GM18505 (cell line): ENCODE measurements at regions not wholly inside any gene's neighbourhood (a gene's known extent, or its start where the extent isn't known, plus 50 kb on each side); places are given as distances from the start of the nearest gene placed in this dataset.

Experiments used
- ATAC-seq: cut with Tn5 transposase; IDR thresholded peaks from one replicate; pipeline ENCODE4 v1.9.1; 2021; ENCODE audit not compliant: unreplicated experiment
- POLR2A ChIP-seq: IDR thresholded peaks from 4 replicates; pipeline ENCODE4 v1.6.1; 2011; ENCODE audit warnings: borderline replicate concordance; ENCODE audit not compliant: insufficient read depth, insufficient read length; ENCODE audit errors: extremely low read depth

DNA sequence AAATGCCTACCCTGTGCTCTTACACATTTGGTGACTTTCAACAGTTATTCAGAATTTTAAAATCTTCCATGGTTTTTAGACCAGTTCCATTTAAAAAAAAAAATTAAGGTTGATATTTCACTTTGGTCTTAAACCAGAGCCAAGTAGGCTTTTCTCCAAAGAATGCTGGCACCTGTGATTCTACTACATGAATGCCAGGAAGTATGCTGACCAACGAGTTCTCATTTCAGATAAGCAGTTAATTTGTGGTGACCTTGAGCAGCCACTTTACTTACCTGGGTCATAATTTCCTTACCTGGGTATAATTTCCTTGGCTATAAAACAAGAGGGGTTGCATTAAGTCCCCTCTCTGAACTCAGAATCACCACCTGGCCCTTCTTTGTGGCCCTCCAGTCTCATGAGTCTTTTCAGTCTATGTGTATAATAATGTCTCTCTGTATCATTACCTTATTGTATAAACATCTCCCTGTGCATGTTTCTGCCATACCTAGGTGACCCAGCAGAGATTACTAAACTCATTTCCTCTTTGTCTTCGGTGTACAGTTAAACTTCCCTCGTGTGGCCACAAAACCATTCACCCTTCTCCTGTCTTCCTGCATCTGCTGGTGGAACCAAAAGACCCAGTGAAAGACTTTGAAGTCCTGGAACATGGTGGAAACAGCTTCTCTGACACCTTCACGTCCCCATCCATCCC lies 139.1 kb upstream of the DPT start:
- no peak for TF ChIP-seq POLR2A
- no peak for ATAC-seq

DNA sequence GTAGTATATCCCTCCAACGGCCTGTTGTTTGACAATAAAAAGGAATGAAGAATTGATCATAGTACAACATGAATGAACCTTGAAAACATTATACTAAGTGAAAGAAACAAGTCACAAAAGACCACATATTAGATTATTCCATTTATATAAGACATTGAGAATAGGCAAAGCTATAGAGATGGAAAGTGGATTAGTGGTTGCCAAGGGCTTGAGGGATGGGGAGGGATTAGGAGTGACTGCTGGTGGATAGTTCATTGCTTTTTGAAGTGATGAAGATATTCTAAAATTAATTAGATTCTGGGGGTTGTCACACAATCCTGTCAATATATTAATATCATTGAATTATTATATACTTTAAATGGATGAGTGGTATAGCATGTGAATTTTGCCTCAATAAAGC lies 142.5 kb upstream of the DPT start:
- TF ChIP-seq POLR2A: no peak
- ATAC-seq: no peak

DNA sequence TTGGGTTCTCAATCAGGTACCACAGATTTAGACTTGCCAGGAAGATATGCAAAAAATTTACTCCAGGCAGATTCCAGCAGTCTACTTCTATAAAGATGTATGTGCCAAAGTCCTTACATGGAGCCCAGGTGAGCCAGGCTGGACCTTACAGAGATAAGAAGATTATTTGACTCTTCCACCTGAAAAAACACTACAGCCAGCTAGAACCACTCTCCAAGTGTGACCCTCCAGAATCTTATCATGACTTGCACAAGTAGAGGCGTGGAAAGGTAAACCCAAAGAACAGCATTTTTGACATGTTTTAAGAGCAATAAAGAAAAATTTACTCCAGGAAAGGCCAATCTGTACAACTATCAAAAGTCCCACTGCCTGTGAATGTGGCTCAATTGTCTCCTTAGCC lies 146.8 kb upstream of the DPT start:
- no peak for TF ChIP-seq POLR2A
- ATAC-seq: no peak

DNA sequence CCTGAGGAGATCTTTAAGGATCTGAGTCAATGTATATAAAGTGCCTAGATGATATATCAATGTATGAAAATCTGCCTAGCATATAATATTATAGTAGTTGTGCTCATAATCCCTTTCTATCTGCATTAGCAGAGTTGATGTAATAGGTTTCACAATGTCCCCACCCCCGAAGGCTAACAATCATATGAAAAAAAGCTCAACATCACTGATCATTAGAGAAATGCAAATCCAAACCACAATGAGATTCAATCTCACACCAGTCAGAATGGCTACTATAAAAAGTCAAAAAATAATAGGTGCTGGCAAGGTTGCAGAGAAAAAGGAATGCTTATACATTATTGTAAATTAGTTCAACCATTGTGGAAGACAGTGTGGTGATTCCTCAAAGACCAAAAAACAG lies 147.8 kb upstream of the DPT start:
- no peak for ATAC-seq
- TF ChIP-seq POLR2A: no peak

DNA sequence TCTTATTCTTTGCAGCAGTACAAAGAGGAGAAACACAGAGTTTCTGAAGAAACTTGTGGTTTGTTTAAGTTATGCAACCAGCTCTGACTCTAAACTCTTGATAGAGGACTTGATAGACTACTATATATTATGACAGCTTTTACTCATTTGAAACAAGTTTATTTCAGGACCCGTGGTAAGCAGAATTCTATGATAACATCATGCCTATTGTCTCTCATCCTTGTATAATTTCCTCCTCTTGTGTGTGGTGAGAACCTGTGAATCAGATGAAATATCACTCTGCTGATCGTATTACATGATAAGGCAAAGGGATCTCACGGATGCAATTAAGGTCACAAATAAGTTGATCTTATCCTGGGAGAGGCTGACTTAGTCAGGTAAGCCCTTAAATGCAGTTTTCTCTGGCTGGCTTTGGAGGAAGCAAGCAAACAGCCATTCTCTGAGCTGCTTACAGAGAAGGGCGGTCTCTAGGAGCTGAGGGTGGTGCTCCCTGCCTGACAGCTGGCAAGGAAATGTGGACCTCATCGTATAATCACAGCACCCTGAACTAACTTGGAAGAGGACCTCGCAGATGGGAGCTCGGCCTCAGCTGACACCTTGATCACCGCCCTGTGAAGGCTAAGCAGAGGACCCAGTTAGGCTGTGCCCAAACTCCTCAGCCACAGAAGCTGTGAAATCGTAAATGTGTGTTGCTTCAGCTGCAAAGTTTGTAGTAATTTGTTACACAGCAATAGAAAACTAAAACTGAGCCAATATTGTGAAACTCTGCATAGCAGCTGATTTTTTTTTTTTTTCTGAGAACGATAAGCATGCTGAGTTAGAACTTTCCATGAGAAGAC lies 151.1 kb upstream of the DPT start:
- ATAC-seq: no peak
- no peak for TF ChIP-seq POLR2A

DNA sequence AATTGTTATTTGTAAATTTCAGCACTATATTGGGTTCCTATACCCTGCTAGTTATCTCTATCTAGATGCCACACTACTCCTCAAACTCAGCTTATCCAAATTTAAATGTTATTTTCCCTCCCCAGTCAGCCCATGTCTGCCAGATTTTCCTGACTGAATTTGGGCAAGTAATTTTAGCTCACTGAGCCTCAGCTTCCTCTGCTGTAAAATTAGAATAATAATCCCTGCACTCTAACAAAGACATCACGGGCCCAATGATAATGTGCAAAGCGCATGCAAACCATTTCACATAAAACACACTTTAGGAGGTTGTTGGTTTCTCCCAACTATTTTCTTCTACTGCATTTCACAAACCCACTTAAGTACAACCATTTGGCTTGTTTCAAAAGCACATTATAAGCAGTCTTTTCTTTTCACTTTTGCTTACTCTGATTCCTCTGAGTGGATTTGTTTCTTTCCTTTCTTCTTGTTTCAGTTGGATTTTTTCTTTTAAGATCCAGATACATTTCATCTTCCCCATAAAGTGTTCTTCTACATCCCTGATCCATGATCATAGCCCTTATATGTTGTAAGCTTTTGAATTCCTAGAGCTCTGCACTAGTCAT lies 152.8 kb upstream of the DPT start:
- no peak for TF ChIP-seq POLR2A
- no peak for ATAC-seq

DNA sequence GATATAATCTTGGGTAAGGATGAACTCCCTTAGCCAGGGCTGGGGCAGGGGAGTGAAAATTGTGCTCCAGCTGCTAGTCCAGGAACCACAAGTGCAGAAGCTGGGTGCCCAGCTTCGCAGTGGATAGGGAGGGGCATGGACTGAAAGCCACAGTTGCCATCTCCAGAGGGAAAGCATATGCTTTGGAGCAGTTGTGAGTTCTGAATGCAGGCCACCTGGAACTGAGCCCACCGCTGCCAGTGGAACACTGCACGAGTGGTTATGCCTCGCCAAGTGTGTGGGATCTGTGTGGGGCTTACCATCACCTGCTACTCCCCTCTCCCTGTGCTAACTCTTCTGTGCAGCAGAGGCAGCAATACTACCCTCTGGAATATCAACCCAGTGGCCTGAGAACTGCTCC lies 158.4 kb upstream of the DPT start:
- no peak for ATAC-seq
- no peak for TF ChIP-seq POLR2A

GRCh38 chr1:168888418-168888817 lies 159.4 kb upstream of the DPT start:
- ATAC-seq: no peak
- no peak for TF ChIP-seq POLR2A

DNA sequence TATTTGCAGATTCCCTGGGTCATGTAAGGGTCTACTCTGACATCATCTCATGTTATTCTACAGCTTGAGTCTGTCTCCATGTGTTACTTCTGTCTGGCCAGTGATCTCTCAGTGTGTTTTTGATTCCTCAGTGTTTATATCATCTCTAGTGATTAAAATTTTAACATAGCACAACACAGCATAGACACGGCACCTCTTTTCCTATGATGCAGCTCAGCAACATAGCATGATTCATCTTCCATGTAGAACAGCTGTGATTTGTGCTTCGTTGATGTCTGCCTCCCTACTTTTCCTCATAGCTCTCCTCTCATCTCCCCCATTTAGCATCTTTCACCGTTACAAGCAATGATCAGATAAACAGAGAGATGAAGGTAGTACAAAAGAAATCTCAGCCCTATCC lies 163.9 kb upstream of the DPT start:
- no peak for ATAC-seq

DNA sequence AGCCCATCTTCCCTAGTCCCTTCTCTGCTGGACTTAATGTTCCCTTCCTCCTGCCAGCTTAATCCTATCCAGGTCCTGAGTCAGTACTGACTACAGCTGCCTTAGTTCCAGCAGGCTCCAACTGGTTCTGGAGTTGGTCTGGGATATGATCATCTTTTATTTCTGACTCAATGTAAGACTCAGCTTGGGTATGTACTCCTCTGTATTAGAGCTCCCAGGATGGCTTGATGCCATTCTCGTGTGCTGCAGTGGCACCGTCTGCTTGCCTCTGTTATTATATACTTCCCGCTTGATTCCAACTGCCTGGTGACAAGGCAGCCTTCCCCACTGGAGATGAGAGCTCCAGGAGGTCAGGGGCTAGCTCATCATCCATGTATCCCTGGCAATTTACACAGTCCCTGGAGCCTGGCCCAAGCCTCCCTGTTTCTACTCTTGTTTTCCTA lies 164.4 kb upstream of the DPT start:
- no peak for ATAC-seq
- TF ChIP-seq POLR2A: no peak

More for the DNA sequence above, 163.9 kb upstream of the DPT start:
- TF ChIP-seq POLR2A: no peak

DNA sequence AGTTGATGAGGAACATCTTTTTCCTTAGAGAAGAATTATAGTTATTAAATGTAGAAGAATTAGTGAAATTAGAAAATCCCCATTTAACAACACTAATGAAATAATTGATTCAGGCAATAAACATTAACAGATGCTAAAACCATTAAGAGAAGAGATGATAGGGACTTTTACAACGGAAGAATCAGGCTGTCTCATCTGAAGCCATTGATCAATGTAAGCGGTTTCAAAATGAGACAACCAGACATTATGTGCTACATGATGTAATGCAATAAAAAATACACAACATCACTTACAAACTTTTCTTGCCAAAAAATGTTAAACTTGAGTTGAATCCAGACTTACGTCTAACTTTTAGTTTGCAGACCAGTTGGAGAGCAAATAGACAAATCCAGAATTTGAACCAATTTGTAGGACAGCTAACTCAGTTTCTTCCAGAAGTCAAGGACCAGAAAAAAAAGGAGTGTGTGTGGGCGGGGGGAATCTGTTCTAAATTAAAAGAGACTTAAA lies 165.4 kb upstream of the DPT start:
- ATAC-seq: no peak
- TF ChIP-seq POLR2A: no peak

GRCh38 chr1:168897249-168897648 lies 168.2 kb upstream of the DPT start:
- ATAC-seq: no peak

DNA sequence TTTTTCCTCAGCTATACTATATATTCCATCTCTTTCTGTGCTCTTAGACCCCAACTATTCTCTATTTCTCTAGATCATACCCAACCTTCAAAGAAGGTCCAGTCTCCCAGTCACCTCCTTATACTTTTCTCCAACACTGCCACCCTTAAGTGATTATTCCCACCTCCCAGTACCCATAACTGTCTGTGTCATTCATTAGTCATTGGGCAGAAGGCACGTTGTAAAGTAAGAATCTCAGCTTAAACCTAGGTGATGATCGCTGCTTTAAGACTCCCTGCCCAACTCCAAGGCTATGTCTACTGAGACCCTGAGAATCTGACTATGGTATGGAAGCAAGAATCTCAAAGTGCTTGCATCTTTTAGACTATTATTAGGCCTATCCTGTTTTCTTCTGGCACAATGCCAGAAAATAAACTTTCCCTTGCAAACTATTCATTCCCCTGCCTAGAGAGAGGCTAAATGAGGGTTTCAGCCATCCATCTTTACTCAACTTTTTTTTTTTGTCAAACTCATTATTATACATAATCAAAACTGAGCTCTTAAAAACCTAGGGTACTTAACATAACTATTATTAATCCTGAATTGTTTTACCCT lies 174.3 kb upstream of the DPT start:
- no peak for ATAC-seq
- TF ChIP-seq POLR2A: no peak

More at GRCh38 chr1:168897249-168897648, 168.2 kb upstream of the DPT start:
- TF ChIP-seq POLR2A: no peak

DNA sequence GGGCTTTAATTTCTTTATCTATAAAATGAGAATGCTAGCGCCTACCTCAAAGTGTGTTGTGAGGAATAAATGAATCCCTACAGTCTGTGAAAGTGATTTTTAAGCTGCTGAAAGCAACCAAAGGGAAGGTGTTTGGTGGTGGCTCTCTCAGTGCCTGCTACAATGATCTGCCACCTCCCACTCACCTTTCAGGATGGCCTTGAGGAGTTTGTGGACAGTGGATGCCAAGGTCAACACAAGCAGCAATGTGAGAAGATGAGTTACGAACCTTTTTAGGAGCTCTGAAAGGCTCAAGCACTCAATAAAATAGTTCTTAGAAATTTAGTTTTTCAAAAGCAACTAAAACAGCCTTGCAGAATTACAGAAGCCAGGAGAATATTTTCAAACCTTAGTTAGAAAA lies 176.6 kb upstream of the DPT start:
- TF ChIP-seq POLR2A: no peak
- ATAC-seq: no peak

GRCh38 chr1:168906367-168906766 lies 177.4 kb upstream of the DPT start:
- TF ChIP-seq POLR2A: no peak
- ATAC-seq: no peak
